Osteoblast (primary cell): ENCODE measurements at regions not wholly inside any gene's neighbourhood (a gene's known extent, or its start where the extent isn't known, plus 50 kb on each side); places are given as distances from the start of the nearest gene placed in this dataset.

Source experiments
- DNase-seq: peaks from one replicate; pipeline ENCODE4 v3.0.0; 2011; ENCODE audit warnings: low spot score, mixed read lengths; ENCODE audit not compliant: insufficient read length; ENCODE audit errors: missing footprints
- H2AFZ ChIP-seq: 2 replicates; pipeline ENCODE4 v1.6.0; 2011; ENCODE audit warnings: mild to moderate bottlenecking, low read length
- H3K27ac ChIP-seq: 2 replicates; pipeline ENCODE4 v1.5.1; 2011; ENCODE audit warnings: mild to moderate bottlenecking, low read depth, low read length, moderate library complexity
- H3K27me3 ChIP-seq: 2 replicates; pipeline ENCODE4 v1.6.0; 2012; ENCODE audit warnings: mild to moderate bottlenecking, control low read depth, inconsistent platforms, low read length, moderate library complexity; ENCODE audit not compliant: insufficient read depth
- H3K36me3 ChIP-seq: 2 replicates; pipeline ENCODE4 v1.5.1; 2011; ENCODE audit warnings: mild to moderate bottlenecking, low read length, control low read depth, moderate library complexity; ENCODE audit not compliant: insufficient read depth
- H3K4me1 ChIP-seq: 2 replicates; pipeline ENCODE4 v1.5.1; 2011; ENCODE audit warnings: mild to moderate bottlenecking, low read length, control low read depth, moderate library complexity; ENCODE audit not compliant: insufficient read depth
- H3K4me2 ChIP-seq: 2 replicates; pipeline ENCODE4 v1.6.0; 2011; ENCODE audit warnings: mild to moderate bottlenecking, low read length; ENCODE audit not compliant: insufficient read depth
- H3K4me3 ChIP-seq: fragments of 200-600 bp; sonication (generic); 3 replicates; pipeline ENCODE4 v1.5.1; 2012; ENCODE audit warnings: mild to moderate bottlenecking, low read length, inconsistent platforms; ENCODE audit not compliant: insufficient read depth
- H3K79me2 ChIP-seq: 2 replicates; pipeline ENCODE4 v1.6.0; 2012; ENCODE audit warnings: mild to moderate bottlenecking, low read length, control low read depth, inconsistent platforms; ENCODE audit not compliant: insufficient read depth
- H3K9me3 ChIP-seq: 2 replicates; pipeline ENCODE4 v1.5.1; 2011; ENCODE audit warnings: low read depth, low read length, control low read depth
- H4K20me1 ChIP-seq: 2 replicates; pipeline ENCODE4 v1.6.0; 2012; ENCODE audit warnings: mild to moderate bottlenecking, low read length, control low read depth; ENCODE audit not compliant: insufficient read depth
- TF ChIP-seq, protein P1 (sequence below): IDR thresholded peaks from 2 replicates; pipeline ENCODE4 v1.5.1; 2011; ENCODE audit warnings: mild to moderate bottlenecking, low read depth, low read length, moderate library complexity; ENCODE audit errors: extremely low read depth

GRCh38 chr4:114264452-114264851, 285.0 kb upstream of the ARSJ start:
- Histone ChIP-seq H3K27ac (peak overlapping the region; percentile 83), H4K20me1 (no peaks in the 10 kb centered on the region), H3K27me3 (no peaks in the 10 kb centered on the region), H3K79me2 (no peaks in the 10 kb centered on the region), H3K4me2 (no peak overlapping the region), H2AFZ (no peak overlapping the region), H3K9me3 (no peaks in the 10 kb centered on the region), H3K4me1 (peaks cover 31% of the 10 kb centered on the region), H3K36me3 (no peaks in the 10 kb centered on the region), H3K4me3 (no peak overlapping the region)
- TF ChIP-seq, protein P1, sequence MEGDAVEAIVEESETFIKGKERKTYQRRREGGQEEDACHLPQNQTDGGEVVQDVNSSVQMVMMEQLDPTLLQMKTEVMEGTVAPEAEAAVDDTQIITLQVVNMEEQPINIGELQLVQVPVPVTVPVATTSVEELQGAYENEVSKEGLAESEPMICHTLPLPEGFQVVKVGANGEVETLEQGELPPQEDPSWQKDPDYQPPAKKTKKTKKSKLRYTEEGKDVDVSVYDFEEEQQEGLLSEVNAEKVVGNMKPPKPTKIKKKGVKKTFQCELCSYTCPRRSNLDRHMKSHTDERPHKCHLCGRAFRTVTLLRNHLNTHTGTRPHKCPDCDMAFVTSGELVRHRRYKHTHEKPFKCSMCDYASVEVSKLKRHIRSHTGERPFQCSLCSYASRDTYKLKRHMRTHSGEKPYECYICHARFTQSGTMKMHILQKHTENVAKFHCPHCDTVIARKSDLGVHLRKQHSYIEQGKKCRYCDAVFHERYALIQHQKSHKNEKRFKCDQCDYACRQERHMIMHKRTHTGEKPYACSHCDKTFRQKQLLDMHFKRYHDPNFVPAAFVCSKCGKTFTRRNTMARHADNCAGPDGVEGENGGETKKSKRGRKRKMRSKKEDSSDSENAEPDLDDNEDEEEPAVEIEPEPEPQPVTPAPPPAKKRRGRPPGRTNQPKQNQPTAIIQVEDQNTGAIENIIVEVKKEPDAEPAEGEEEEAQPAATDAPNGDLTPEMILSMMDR, result no peak
- DNase-seq, result no peak

GRCh38 chr4:114264877-114265291, 285.4 kb upstream of the ARSJ start:
- no peak for DNase-seq
- Histone ChIP-seq H2AFZ (peak overlapping the region; percentile 23), H3K27me3 (no peaks in the 10 kb centered on the region), H3K36me3 (no peaks in the 10 kb centered on the region), H3K4me3 (no peak overlapping the region), H3K79me2 (no peaks in the 10 kb centered on the region), H3K4me2 (peak overlapping the region; percentile 46), H3K27ac (peak overlapping the region; percentile 83), H3K4me1 (peaks cover 31% of the 10 kb centered on the region), H4K20me1 (no peaks in the 10 kb centered on the region), H3K9me3 (no peaks in the 10 kb centered on the region)
- TF ChIP-seq, protein P1, result no peak

DNA sequence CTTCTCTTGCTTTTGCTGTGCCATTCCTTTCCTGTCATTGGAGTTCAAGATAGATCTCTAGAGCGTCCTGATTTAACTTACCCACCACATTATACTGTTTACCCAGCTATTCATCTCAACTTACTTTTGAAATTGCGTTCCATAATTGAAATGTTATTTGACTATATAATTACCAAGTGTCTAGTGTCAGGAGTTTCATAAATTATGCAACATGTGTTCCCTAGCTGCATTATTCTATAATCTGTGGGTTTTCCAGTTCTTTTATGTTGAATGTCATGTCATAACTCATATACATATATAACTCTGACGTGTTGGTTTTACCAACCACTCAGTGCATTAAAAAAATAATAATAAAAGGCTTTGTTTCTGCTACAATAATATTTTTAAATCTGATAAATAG, 285.9 kb upstream of the ARSJ start:
- H3K4me2 ChIP-seq, result peak overlapping the region; percentile 46

GRCh38 chr4:114267976-114268375, 288.5 kb upstream of the ARSJ start:
- H4K20me1 ChIP-seq, result no peaks in the 10 kb centered on the region
- no peaks in the 10 kb centered on the region for H3K36me3 ChIP-seq
- H3K4me3 ChIP-seq, result no peak overlapping the region
- DNase-seq, result no peak
- no peaks in the 10 kb centered on the region for H3K27me3 ChIP-seq
- no peak overlapping the region for H3K27ac ChIP-seq
- H3K79me2 ChIP-seq, result no peaks in the 10 kb centered on the region
- no peaks in the 10 kb centered on the region for H3K9me3 ChIP-seq
- H2AFZ ChIP-seq, result no peak overlapping the region
- TF ChIP-seq, protein P1, result no peak
- no peak overlapping the region for H3K4me2 ChIP-seq
- H3K4me1 ChIP-seq, result peaks cover 52% of the 10 kb centered on the region

More for the DNA sequence above, 285.9 kb upstream of the ARSJ start:
- Histone ChIP-seq H3K4me3 (no peak overlapping the region), H3K9me3 (no peaks in the 10 kb centered on the region), H3K27ac (peak overlapping the region; percentile 83), H3K36me3 (no peaks in the 10 kb centered on the region), H3K4me1 (peaks cover 31% of the 10 kb centered on the region), H2AFZ (peak overlapping the region; percentile 23), H3K79me2 (no peaks in the 10 kb centered on the region), H4K20me1 (no peaks in the 10 kb centered on the region), H3K27me3 (no peaks in the 10 kb centered on the region)
- no peak for DNase-seq
- TF ChIP-seq, protein P1, result no peak
